HG02610 (cell line): ENCODE measurements at regions not wholly inside any gene's neighbourhood (a gene's known extent, or its start where the extent isn't known, plus 50 kb on each side); places are given as distances from the start of the nearest gene placed in this dataset.
"Not testable (repeated sequence)": the region's sequence is repeated elsewhere in the genome, so short reads cannot be mapped to it uniquely, and the experiment has no call there.

ENCODE experiments used
- ATAC-seq: cut with Tn5 transposase; IDR thresholded peaks from one replicate; pipeline ENCODE4 v1.9.1; 2021; ENCODE audit warnings: mild to moderate bottlenecking, moderate library complexity; ENCODE audit not compliant: unreplicated experiment

GRCh38 chrX:41033299-41033698 is 51.9 kb upstream of the USP9X start:
- ATAC-seq, result no peak

GRCh38 chrX:41034902-41035301 is 50.3 kb upstream of the USP9X start:
- not testable (repeated sequence) for ATAC-seq
